ENCODE measurements at regions not wholly inside any gene's neighbourhood (a gene's known extent, or its start where the extent isn't known, plus 50 kb on each side); places are given as distances from the start of the nearest gene placed in this dataset.

DNA sequence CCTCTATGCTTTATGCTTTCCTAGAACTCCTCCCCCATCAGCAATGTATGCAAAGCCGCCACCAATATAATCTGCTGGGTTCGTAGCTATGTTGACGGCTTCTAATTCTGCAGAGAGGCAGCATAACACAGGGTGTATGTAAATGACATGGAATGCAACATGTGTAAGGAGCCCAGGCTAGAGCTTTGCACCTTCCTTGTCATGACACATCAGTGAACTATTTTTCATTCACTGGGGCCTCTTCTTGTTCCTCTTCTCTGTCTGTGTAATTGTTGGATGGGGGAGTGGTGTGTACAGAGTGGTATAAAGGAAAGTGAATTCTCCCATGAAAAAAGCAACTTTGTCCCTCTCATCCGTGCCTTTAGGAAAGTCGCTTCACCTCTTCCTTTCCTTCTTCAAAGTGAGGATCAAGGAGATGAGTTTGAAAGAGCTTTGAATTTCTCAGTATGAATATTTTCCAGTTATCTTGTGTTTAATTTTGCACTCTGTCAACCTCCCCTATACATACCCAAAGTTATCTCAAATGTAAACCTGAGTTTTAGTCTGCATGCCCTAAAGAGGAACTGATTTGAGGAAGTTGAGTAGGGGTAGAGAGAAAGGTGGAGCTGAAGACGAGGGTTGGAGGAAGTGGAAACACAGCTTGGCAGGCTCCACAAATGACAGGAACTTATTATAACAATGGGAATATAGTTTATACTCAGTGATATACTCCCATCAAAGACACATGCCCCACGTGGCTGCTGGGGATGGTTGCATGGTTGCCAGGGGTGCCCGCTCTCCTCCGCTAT is 74.9 kb upstream of the ARL4C start:
- ATAC-seq (no peak), DNase-seq (ENCODE audit: low read depth, low spot score) (no peak), FAIRE-seq (no peak)
- Histone ChIP-seq H3K9me3 (replicated peaks; ENCODE audit: control insufficient read depth, insufficient read depth, low read length) (no peaks in the 10 kb centered on the region), H3K79me2 (ENCODE audit: control insufficient read depth, insufficient read depth, low read length) (no peaks in the 10 kb centered on the region), H3K4me3 (no peak overlapping the region), H3K4me2 (ENCODE audit: control insufficient read depth, insufficient read depth) (no peak overlapping the region), H3K9ac (ENCODE audit: control insufficient read depth, insufficient read depth, low read length) (no peak overlapping the region), H3K4me1 (ENCODE audit: control insufficient read depth, insufficient read depth, low read length) (no peaks in the 10 kb centered on the region), H3K36me3 (ENCODE audit: control insufficient read depth in 2 of 2, insufficient read depth in 2 of 2, low read length in 1 of 2) (no peaks in the 10 kb centered on the region), H3K27me3 (replicated peaks in 1 of 2; ENCODE audit: control insufficient read depth in 2 of 2, insufficient read depth in 2 of 2, low read length in 1 of 2) (peaks cover 0 to 3% of the 10 kb centered on the region in 2 experiments; a peak in 2 of 4 replicates), H2AFZ (ENCODE audit: control insufficient read depth, low read depth, low read length) (no peak overlapping the region), H3K27ac (ENCODE audit: control insufficient read depth, insufficient read depth) (no peak overlapping the region), H4K20me1 (ENCODE audit: control insufficient read depth, insufficient read depth) (no peaks in the 10 kb centered on the region)
- CTCF ChIA-PET = no interaction called here
- RAD21 ChIA-PET (ENCODE audit: unreplicated experiment) = no interaction called here
- in situ Hi-C loops (cut with MboI) = no loop called here
- no TSS peak for BruUV-seq (replicated peaks)
- TF ChIP-seq SPI1 (IDR thresholded peaks at IDR 0.05; ENCODE audit: borderline replicate concordance, insufficient read depth, low read depth, low read length) (peak; percentile 71; the same call in 1 of the 2 replicates), SIN3A (IDR thresholded peaks at IDR 0.05; ENCODE audit: low read depth, low read length) (no peak)
- intact Hi-C loops (cut with micrococcal nuclease; ENCODE audit: unreplicated experiment) = no loop called here
- POLR2A ChIA-PET = no interaction called here
- WGBS (ENCODE audit: insufficient coverage, insufficient replicate concordance, low lambda C conversion rate, missing lambda C conversion rate) = 17% methylated on average over 9 of the region's 9 CpGs
- SMC1A ChIA-PET (ENCODE audit: uncharacterized antibody, unreplicated experiment) = no interaction called here

DNA sequence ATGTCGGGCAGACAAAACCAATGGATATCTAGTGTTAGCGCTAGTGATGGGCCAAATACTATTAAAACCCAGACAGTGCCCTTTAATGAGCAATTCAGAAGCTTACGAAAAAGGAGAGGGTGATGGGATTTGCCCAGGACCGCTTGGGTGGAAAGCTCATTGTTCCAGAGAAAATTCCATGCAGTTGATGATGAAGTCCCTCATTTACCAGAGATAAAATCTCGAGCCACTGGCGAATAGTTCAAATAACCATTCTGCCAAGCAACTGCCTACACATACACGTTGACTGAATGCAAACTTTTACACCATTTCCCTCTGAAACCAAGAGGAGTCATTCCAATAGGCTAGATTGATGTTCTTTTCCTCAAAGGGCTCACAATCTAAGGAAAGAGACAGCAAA is 73.6 kb upstream of the ARL4C start:
- Histone ChIP-seq H3K27ac (ENCODE audit: control insufficient read depth, insufficient read depth) (no peak overlapping the region), H3K4me2 (ENCODE audit: control insufficient read depth, insufficient read depth) (no peak overlapping the region)
- ATAC-seq = no peak
- TF ChIP-seq ZNF274 (IDR thresholded peaks at IDR 0.05; ENCODE audit: insufficient read depth, insufficient read length) (no peak), ATF7 (IDR thresholded peaks at IDR 0.05; ENCODE audit: low read depth) (no peak), CREB1 (IDR thresholded peaks at IDR 0.05; ENCODE audit: low read depth) (no peak), MXI1 (IDR thresholded peaks at IDR 0.05; ENCODE audit: low read depth, low read length) (no peak), NFYA (IDR thresholded peaks at IDR 0.05; ENCODE audit: borderline replicate concordance, low read depth, low read length) (no peak), STAT1 (conservative IDR thresholded peaks at IDR 0.05) (no peak), CBX5 (IDR thresholded peaks at IDR 0.05; ENCODE audit: low read depth) (no peak), MYB (IDR thresholded peaks at IDR 0.05; ENCODE audit: borderline replicate concordance, low read depth, low read length) (no peak), SUPT20H (IDR thresholded peaks at IDR 0.05; ENCODE audit: borderline replicate concordance, control insufficient read depth, low read depth, low read length) (no peak), RUNX3 (IDR thresholded peaks at IDR 0.05; ENCODE audit: low read length) (no peak), PAX5 (IDR thresholded peaks at IDR 0.05; ENCODE audit: borderline replicate concordance, low read depth, low read length) (no peak), CEBPB (IDR thresholded peaks at IDR 0.05; ENCODE audit: borderline replicate concordance in 1 of 2, low read depth in 2 of 2, low read length in 2 of 2) (no peak), KAT2A (conservative IDR thresholded peaks at IDR 0.05; ENCODE audit: control insufficient read depth, low read depth, low read length) (no peak)

More for the DNA sequence above, 73.6 kb upstream of the ARL4C start:
- Histone ChIP-seq H2AFZ (ENCODE audit: control insufficient read depth, low read depth, low read length) (no peak overlapping the region), H3K79me2 (ENCODE audit: control insufficient read depth, insufficient read depth, low read length) (no peaks in the 10 kb centered on the region), H3K27me3 (replicated peaks in 1 of 2; ENCODE audit: control insufficient read depth in 2 of 2, insufficient read depth in 2 of 2, low read length in 1 of 2) (peaks cover 0 to 3% of the 10 kb centered on the region in 2 experiments; a peak in 2 of 4 replicates), H4K20me1 (ENCODE audit: control insufficient read depth, insufficient read depth) (no peaks in the 10 kb centered on the region), H3K4me3 (no peak overlapping the region), H3K9me3 (replicated peaks; ENCODE audit: control insufficient read depth, insufficient read depth, low read length) (no peaks in the 10 kb centered on the region), H3K36me3 (ENCODE audit: control insufficient read depth in 2 of 2, insufficient read depth in 2 of 2, low read length in 1 of 2) (no peaks in the 10 kb centered on the region), H3K9ac (ENCODE audit: control insufficient read depth, insufficient read depth, low read length) (no peak overlapping the region), H3K4me1 (ENCODE audit: control insufficient read depth, insufficient read depth, low read length) (no peaks in the 10 kb centered on the region)
- no peak for FAIRE-seq
- RAD21 ChIA-PET (ENCODE audit: unreplicated experiment) = no interaction called here
- CTCF ChIA-PET = no interaction called here
- WGBS (ENCODE audit: insufficient coverage, insufficient replicate concordance, low lambda C conversion rate, missing lambda C conversion rate) = 24% methylated on average over 7 of the region's 7 CpGs
- POLR2A ChIA-PET = no interaction called here
- no peak for DNase-seq (ENCODE audit: low read depth, low spot score)
- intact Hi-C loops (cut with micrococcal nuclease; ENCODE audit: unreplicated experiment) = no loop called here
- in situ Hi-C loops (cut with MboI) = no loop called here
- SMC1A ChIA-PET (ENCODE audit: uncharacterized antibody, unreplicated experiment) = no interaction called here
- no TSS peak for BruUV-seq (replicated peaks)
